Mesenchymal stem cell (in vitro differentiated cells and primary cell): ENCODE measurements at regions not wholly inside any gene's neighbourhood (a gene's known extent, or its start where the extent isn't known, plus 50 kb on each side); places are given as distances from the start of the nearest gene placed in this dataset.

Experiments used
- DNase-seq: peaks from one replicate; pipeline ENCODE4 v3.0.0-alpha.2; 2013
- H2AFZ ChIP-seq: one replicate; pipeline ENCODE4 v1.6.1; 2013; ENCODE audit warnings: low read depth, mild to moderate bottlenecking, control low read depth, inconsistent platforms, low read length, moderate library complexity
- H2AK5ac ChIP-seq: 2 replicates; pipeline ENCODE4 v1.6.1; 2013; ENCODE audit warnings: low read length, moderate library complexity, mild to moderate bottlenecking, inconsistent platforms; ENCODE audit not compliant: severe bottlenecking
- H2BK120ac ChIP-seq: one replicate; pipeline ENCODE4 v1.6.1; 2013; ENCODE audit warnings: low read depth, mild to moderate bottlenecking, inconsistent platforms, low read length, moderate library complexity
- H2BK12ac ChIP-seq, 2 experiments: one replicate each; pipeline ENCODE4 v1.6.1; 2013; ENCODE audit warnings: inconsistent platforms in 2 of 2, low read length in 2 of 2, mild to moderate bottlenecking in 2 of 2, moderate library complexity in 2 of 2, control low read depth in 1 of 2
- H2BK15ac ChIP-seq: one replicate; pipeline ENCODE4 v1.6.1; 2013; ENCODE audit warnings: mild to moderate bottlenecking, low read depth, inconsistent platforms; ENCODE audit not compliant: poor library complexity, severe bottlenecking
- H2BK5ac ChIP-seq: 2 replicates; pipeline ENCODE4 v1.6.1; 2013; ENCODE audit warnings: low read depth, mild to moderate bottlenecking, low read length, control low read depth, inconsistent platforms; ENCODE audit not compliant: poor library complexity, severe bottlenecking
- H3K14ac ChIP-seq, 2 experiments: one replicate each; pipeline ENCODE4 v1.6.1; 2013; ENCODE audit warnings: inconsistent platforms in 2 of 2, low read length in 2 of 2, control low read depth in 1 of 2, mild to moderate bottlenecking in 1 of 2, moderate library complexity in 1 of 2
- H3K18ac ChIP-seq, 2 experiments: one replicate each; pipeline ENCODE4 v1.6.1; 2013; ENCODE audit warnings: inconsistent platforms in 2 of 2, low read length in 2 of 2, control low read depth in 1 of 2, low read depth in 1 of 2, mild to moderate bottlenecking in 1 of 2
- H3K23ac ChIP-seq, 2 experiments: one replicate each; pipeline ENCODE4 v1.6.1; 2013; ENCODE audit warnings: inconsistent platforms in 2 of 2, low read length in 2 of 2, mild to moderate bottlenecking in 2 of 2, moderate library complexity in 2 of 2, control low read depth in 1 of 2
- H3K27ac ChIP-seq: 2 replicates; pipeline ENCODE4 v1.5.1; 2013; ENCODE audit warnings: mild to moderate bottlenecking, moderate library complexity, low read length, control low read depth, inconsistent platforms; ENCODE audit not compliant: poor library complexity, severe bottlenecking
- H3K27me3 ChIP-seq, 2 experiments: 2 replicates each; pipeline versions ENCODE4 v1.6.1 to v1.7.0; 2013; ENCODE audit warnings: low read length in 2 of 2, mild to moderate bottlenecking in 2 of 2, moderate library complexity in 2 of 2, control low read depth in 1 of 2, inconsistent platforms in 1 of 2; ENCODE audit not compliant: control insufficient read depth in 1 of 2, insufficient read depth in 1 of 2
- H3K36me3 ChIP-seq, 2 experiments: 2 replicates each; pipeline versions ENCODE4 v1.6.1 to v1.7.0; 2013; ENCODE audit warnings: low read length in 2 of 2, control low read depth in 1 of 2, inconsistent platforms in 1 of 2, low read depth in 1 of 2, mild to moderate bottlenecking in 1 of 2; ENCODE audit not compliant: insufficient read depth in 2 of 2, control insufficient read depth in 1 of 2
- H3K4ac ChIP-seq, 2 experiments: one replicate each; pipeline ENCODE4 v1.6.1; 2013; ENCODE audit warnings: inconsistent platforms in 2 of 2, low read length in 2 of 2, mild to moderate bottlenecking in 2 of 2, moderate library complexity in 2 of 2, control low read depth in 1 of 2, low read depth in 1 of 2
- H3K4me1 ChIP-seq: 2 replicates; pipeline ENCODE4 v1.6.1; 2013; ENCODE audit warnings: low read depth, low read length, control low read depth; ENCODE audit not compliant: control insufficient read depth, insufficient read depth
- H3K4me2 ChIP-seq: 2 replicates; pipeline ENCODE4 v1.6.1; 2013; ENCODE audit warnings: low read length, mild to moderate bottlenecking, inconsistent platforms; ENCODE audit not compliant: poor library complexity, severe bottlenecking
- H3K4me3 ChIP-seq, 2 experiments: 2 replicates each; pipeline versions ENCODE4 v1.5.1 to v1.7.0; 2013; ENCODE audit warnings: low read length in 2 of 2, mild to moderate bottlenecking in 2 of 2, control low read depth in 1 of 2, low read depth in 1 of 2; ENCODE audit not compliant: insufficient read depth in 1 of 2
- H3K79me1 ChIP-seq: replicated peaks from 2 replicates; pipeline ENCODE4 v1.6.1; 2013; ENCODE audit warnings: mild to moderate bottlenecking, control low read depth, low read length, inconsistent platforms; ENCODE audit not compliant: poor library complexity, severe bottlenecking
- H3K9ac ChIP-seq: 2 replicates; pipeline ENCODE4 v1.7.0; 2013; ENCODE audit warnings: mild to moderate bottlenecking, low read length, moderate library complexity
- H3K9me3 ChIP-seq: 2 replicates; pipeline ENCODE4 v1.7.0; 2013; ENCODE audit warnings: mild to moderate bottlenecking, low read length; ENCODE audit not compliant: control insufficient read depth
- H4K8ac ChIP-seq: one replicate; pipeline ENCODE4 v1.6.1; 2013; ENCODE audit warnings: inconsistent platforms, mild to moderate bottlenecking, low read length, moderate library complexity
- H4K91ac ChIP-seq: one replicate; pipeline ENCODE4 v1.6.1; 2013; ENCODE audit warnings: mild to moderate bottlenecking, low read length, inconsistent platforms
- WGBS: methylation state at CpG from one replicate; pipeline ENCODE4 v1.1.7; 2013; ENCODE audit warnings: mixed read lengths; 5-methylcytosine and 5-hydroxymethylcytosine counted together

GRCh38 chr13:97640268-97640667 is 206.3 kb downstream of the RAP2A start:
- H2AFZ ChIP-seq: no peak overlapping the region
- H3K9ac ChIP-seq: no peak overlapping the region
- H3K4me3 ChIP-seq: no peak overlapping the region
- H3K4ac ChIP-seq: no peak overlapping the region
- WGBS: 95% methylated on average over 2 of the region's 2 CpGs
- H3K79me1 ChIP-seq: no peaks in the 10 kb centered on the region
- H4K8ac ChIP-seq: no peak overlapping the region
- H3K4me1 ChIP-seq: no peaks in the 10 kb centered on the region
- no peak for DNase-seq
- no peak overlapping the region for H3K14ac ChIP-seq
- H3K9me3 ChIP-seq: no peaks in the 10 kb centered on the region
- H3K18ac ChIP-seq: no peak overlapping the region
- no peak overlapping the region for H2BK120ac ChIP-seq
- H3K23ac ChIP-seq: no peak overlapping the region
- no peak overlapping the region for H4K91ac ChIP-seq
- no peaks in the 10 kb centered on the region for H3K36me3 ChIP-seq
- no peak overlapping the region for H2AK5ac ChIP-seq
- no peak overlapping the region for H3K4me2 ChIP-seq
- no peak overlapping the region for H3K27ac ChIP-seq
- no peak overlapping the region for H2BK5ac ChIP-seq
- H2BK15ac ChIP-seq: no peak overlapping the region
- H2BK12ac ChIP-seq: no peak overlapping the region
- peaks cover 0 to 6% of the 10 kb centered on the region in 2 experiments for H3K27me3 ChIP-seq

DNA sequence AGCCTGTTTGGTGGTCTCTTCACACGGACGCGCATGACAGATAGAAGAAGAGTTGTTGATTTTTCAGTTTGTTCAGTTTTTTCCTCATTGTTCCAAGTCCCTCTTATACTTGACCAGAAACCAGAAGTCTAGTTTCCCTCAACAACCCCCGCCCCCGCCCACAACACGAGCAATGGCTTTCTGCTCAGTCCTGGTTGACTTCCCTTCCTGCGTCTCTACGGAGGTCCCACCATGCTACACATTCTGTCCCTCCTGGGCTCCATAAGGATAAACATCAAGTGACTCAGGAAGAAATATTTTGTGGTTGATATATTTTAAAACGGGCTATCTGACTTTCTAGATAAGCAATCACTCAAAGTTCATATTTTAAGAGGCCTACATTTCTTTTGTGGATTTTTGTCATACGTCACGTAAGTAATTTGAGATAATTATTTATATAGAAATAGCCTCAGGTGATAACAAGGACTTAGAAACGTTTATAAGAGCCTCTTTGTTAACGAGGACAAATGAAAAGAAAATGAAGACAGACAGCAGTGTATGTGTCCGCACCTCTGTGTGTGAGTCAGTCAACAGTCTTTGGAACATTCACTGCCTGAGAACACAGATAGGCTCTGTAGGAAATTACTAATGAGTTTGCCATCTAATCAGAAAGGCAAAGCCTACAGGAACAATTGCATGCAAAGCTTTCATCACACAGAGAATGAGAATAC is 214.4 kb downstream of the RAP2A start:
- H3K4me3 ChIP-seq: no peak overlapping the region
- H3K9ac ChIP-seq: no peak overlapping the region
- peak; percentile 71 for DNase-seq
- no peaks in the 10 kb centered on the region for H3K36me3 ChIP-seq
- no peaks in the 10 kb centered on the region for H3K9me3 ChIP-seq
- no peak overlapping the region for H3K23ac ChIP-seq
- H3K27ac ChIP-seq: no peak overlapping the region
- H2BK5ac ChIP-seq: no peak overlapping the region
- no peak overlapping the region for H2AK5ac ChIP-seq
- no peak overlapping the region for H4K91ac ChIP-seq
- no peak overlapping the region for H2BK15ac ChIP-seq
- no peak overlapping the region for H2AFZ ChIP-seq
- H3K18ac ChIP-seq: no peak overlapping the region
- H2BK120ac ChIP-seq: peak overlapping the region; percentile 49
- peaks cover 0 to 2% of the 10 kb centered on the region in 2 experiments for H3K27me3 ChIP-seq
- no peak overlapping the region for H3K14ac ChIP-seq
- peak overlapping the region; percentile 75 for H4K8ac ChIP-seq
- H3K79me1 ChIP-seq: no peaks in the 10 kb centered on the region
- no peak overlapping the region for H2BK12ac ChIP-seq
- no peak overlapping the region for H3K4ac ChIP-seq
- H3K4me1 ChIP-seq: no peaks in the 10 kb centered on the region
- 68% methylated on average over 11 of the region's 14 CpGs for WGBS
- no peak overlapping the region for H3K4me2 ChIP-seq

- H2BK120ac ChIP-seq: no peak overlapping the region
- H3K36me3 ChIP-seq: no peaks in the 10 kb centered on the region
- H2AK5ac ChIP-seq: no peak overlapping the region
These were observed 214.9 kb downstream of the RAP2A start for GRCh38 chr13:97648881-97649224.

DNA sequence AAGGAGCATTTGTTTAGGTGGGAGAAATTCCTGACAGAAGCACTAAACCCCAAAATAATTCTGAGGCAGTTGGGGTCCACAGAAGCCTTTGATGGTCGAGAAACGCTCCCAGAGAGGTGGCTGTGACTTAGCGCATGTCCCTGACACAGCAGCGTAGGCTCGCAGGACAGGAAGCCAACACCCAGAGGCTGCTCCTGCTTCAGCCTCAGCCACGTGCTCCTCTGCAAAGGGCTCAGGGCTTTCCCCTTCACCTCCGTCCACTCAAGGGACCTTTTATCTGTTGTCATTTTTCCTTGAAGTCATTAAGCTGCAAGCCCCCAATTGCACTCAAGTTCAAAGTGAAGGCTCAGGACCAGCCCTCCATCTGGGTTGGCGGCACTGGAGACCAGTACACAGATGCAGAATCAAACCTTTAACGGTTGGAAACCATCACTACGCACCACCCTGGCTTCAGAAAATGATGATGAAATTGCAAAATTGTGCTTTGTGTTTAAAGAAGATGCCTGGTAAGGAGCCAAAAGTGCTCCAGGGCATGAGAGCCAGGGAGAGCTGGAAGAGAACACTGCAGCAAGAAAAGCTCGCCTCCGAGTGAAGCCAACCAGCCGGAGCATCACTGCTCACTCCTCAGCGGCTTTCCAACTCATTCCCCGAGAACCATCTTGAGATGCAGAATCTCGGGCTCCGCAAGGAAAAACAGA is 219.6 kb downstream of the RAP2A start:
- Histone ChIP-seq H2BK15ac (no peak overlapping the region), H3K27ac (no peak overlapping the region), H3K36me3 (no peaks in the 10 kb centered on the region), H3K14ac (no peak overlapping the region), H3K4me2 (no peak overlapping the region), H4K8ac (no peak overlapping the region), H3K4me1 (no peaks in the 10 kb centered on the region), H4K91ac (no peak overlapping the region), H3K9ac (no peak overlapping the region), H3K18ac (no peak overlapping the region), H2BK120ac (no peak overlapping the region), H3K9me3 (no peaks in the 10 kb centered on the region), H2BK5ac (no peak overlapping the region), H3K27me3 (peaks cover 0 to 8% of the 10 kb centered on the region in 2 experiments), H2AK5ac (no peak overlapping the region), H3K79me1 (no peaks in the 10 kb centered on the region), H2BK12ac (no peak overlapping the region), H3K23ac (no peak overlapping the region), H2AFZ (no peak overlapping the region), H3K4ac (no peak overlapping the region), H3K4me3 (no peak overlapping the region)
- 89% methylated on average over 17 of the region's 17 CpGs for WGBS
- DNase-seq: no peak

More at GRCh38 chr13:97648881-97649224, 214.9 kb downstream of the RAP2A start:
- DNase-seq: no peak
- Histone ChIP-seq H3K79me1 (no peaks in the 10 kb centered on the region), H3K9me3 (no peaks in the 10 kb centered on the region), H2AFZ (no peak overlapping the region), H2BK5ac (no peak overlapping the region), H3K23ac (no peak overlapping the region), H2BK15ac (no peak overlapping the region), H3K14ac (no peak overlapping the region), H3K4me2 (no peak overlapping the region), H3K18ac (no peak overlapping the region), H3K4ac (no peak overlapping the region), H3K27me3 (peaks cover 0 to 7% of the 10 kb centered on the region in 2 experiments), H3K4me1 (no peaks in the 10 kb centered on the region), H4K8ac (no peak overlapping the region), H3K4me3 (no peak overlapping the region), H2BK12ac (no peak overlapping the region), H3K9ac (no peak overlapping the region), H3K27ac (no peak overlapping the region), H4K91ac (no peak overlapping the region)
